K562 (cell line): ENCODE measurements at regions not wholly inside any gene's neighbourhood (a gene's known extent, or its start where the extent isn't known, plus 50 kb on each side); places are given as distances from the start of the nearest gene placed in this dataset.

ENCODE experiments used
- ATAC-seq: fragments of 200-7000 bp; cut with Tn5 transposase; 3 replicates; pipeline ENCODE4 v1.9.1; 2020; ENCODE audit warnings: moderate library complexity
- BruUV-seq: library from RNA; stranded (reverse); fragments of 400-500 nt; replicated peaks from 2 replicates; lab custom pipeline; 2021; lab: Mats Ljungman, UMichigan
- CTCF ChIA-PET: fragments of 300-600 bp; formaldehyde crosslinking; extraction: SDS; loops from one replicate; lab custom pipeline; 2021; ENCODE audit warnings: low intra/inter-chr PET ratio; lab: Yijun Ruan, JAX
- POLR2A ChIA-PET: fragments of 300-600, 350-650 bp; sonication (Branson Sonifier 250); formaldehyde crosslinking; extraction: SDS; loops from one replicate; lab custom pipeline; 2021; ENCODE audit warnings: antibody characterized with exemption, inconsistent platforms; lab: Yijun Ruan, JAX
- DNase-seq, 4 experiments: peaks; one replicate each; pipeline versions ENCODE4 v3.0.0 to v3.0.0-alpha.2; 2011 to 2018; ENCODE audit warnings: low spot score in 3 of 4, mixed read lengths in 3 of 4; ENCODE audit errors: extremely low read depth in 1 of 4
- FAIRE-seq: peaks from 2 replicates; lab custom pipeline; 2011; peaks lifted over from hg19 to GRCh38; lab: Jason Lieb, UNC
- H2AFZ ChIP-seq: 2 replicates; pipeline ENCODE4 v1.6.0; 2011; ENCODE audit warnings: low read depth, low read length, control low read depth, inconsistent platforms
- H3K27ac ChIP-seq: fragments of 200-600 bp; 3 replicates; pipeline ENCODE4 v1.8.0; 2011; ENCODE audit warnings: low read depth, mild to moderate bottlenecking, control low read depth, inconsistent platforms, low read length, moderate library complexity, mixed read lengths; ENCODE audit errors: extremely low read depth
- H3K27me3 ChIP-seq, 2 experiments: fragments of 300-600 bp in 1 of 2; 2 replicates in 1 of 2; 3 replicates in 1 of 2; pipeline versions ENCODE4 v1.6.0 to v1.8.0; 2011; ENCODE audit warnings: inconsistent platforms in 2 of 2, low read length in 2 of 2, mild to moderate bottlenecking in 1 of 2, mixed read lengths in 1 of 2, moderate library complexity in 1 of 2; ENCODE audit not compliant: control insufficient read depth in 2 of 2, insufficient read depth in 2 of 2
- H3K36me3 ChIP-seq: fragments of 300-600 bp; 3 replicates; pipeline ENCODE4 v1.8.0; 2011; ENCODE audit warnings: mild to moderate bottlenecking, low read length, inconsistent platforms; ENCODE audit not compliant: control insufficient read depth, insufficient read depth
- H3K4me1 ChIP-seq, 2 experiments: fragments of 200-600 bp in 1 of 2; replicated peaks in 1 of 2; 2 replicates in 1 of 2; 3 replicates in 1 of 2; pipeline versions ENCODE4 v1.5.1 to v1.8.0; 2011; ENCODE audit warnings: inconsistent platforms in 2 of 2, low read length in 2 of 2, mild to moderate bottlenecking in 1 of 2, mixed read lengths in 1 of 2, moderate library complexity in 1 of 2; ENCODE audit not compliant: control insufficient read depth in 2 of 2, insufficient read depth in 2 of 2
- H3K4me2 ChIP-seq: 2 replicates; pipeline ENCODE4 v1.6.1; 2011; ENCODE audit warnings: low read length, control low read depth, inconsistent platforms, mixed read lengths; ENCODE audit not compliant: insufficient read depth
- H3K4me3 ChIP-seq: fragments of 200-600 bp; sonication (generic), shearing (Covaris generic); 2 replicates; pipeline ENCODE4 v1.5.1; 2016; ENCODE audit warnings: control low read depth, inconsistent platforms
- H3K79me2 ChIP-seq: fragments of 200-600 bp; 3 replicates; pipeline ENCODE4 v1.8.0; 2011; ENCODE audit warnings: low read length, inconsistent platforms; ENCODE audit not compliant: control insufficient read depth, insufficient read depth
- H3K9ac ChIP-seq, 2 experiments: 2 replicates each; pipeline versions ENCODE4 v1.6.0 to v1.6.1; 2011; ENCODE audit warnings: low read depth in 2 of 2, low read length in 2 of 2, control low read depth in 1 of 2, inconsistent platforms in 1 of 2, mild to moderate bottlenecking in 1 of 2, mixed read lengths in 1 of 2; ENCODE audit not compliant: insufficient read depth in 1 of 2
- H3K9me1 ChIP-seq: one replicate; pipeline ENCODE4 v1.6.0; 2011; ENCODE audit warnings: inconsistent platforms, mild to moderate bottlenecking, low read length, moderate library complexity; ENCODE audit not compliant: control insufficient read depth, insufficient read depth
- H3K9me3 ChIP-seq: replicated peaks from 2 replicates; pipeline ENCODE4 v1.5.1; 2011; ENCODE audit warnings: low read depth, low read length, inconsistent platforms; ENCODE audit not compliant: control insufficient read depth, insufficient read depth
- H4K20me1 ChIP-seq: replicated peaks from 2 replicates; pipeline ENCODE4 v1.6.1; 2011; ENCODE audit warnings: low read length, inconsistent platforms, mixed read lengths; ENCODE audit not compliant: control insufficient read depth, insufficient read depth
- CTCF ChIP-seq, 3 experiments: IDR thresholded peaks in 2 of 3; conservative IDR thresholded peaks in 1 of 3; 2 replicates each; pipeline ENCODE4 v1.5.1; 2011 to 2012; ENCODE audit warnings: low read length in 3 of 3, mild to moderate bottlenecking in 3 of 3, control low read depth in 2 of 3, improper control_type of control experiment in 1 of 3, inconsistent platforms in 1 of 3, low read depth in 1 of 3, mixed read lengths in 1 of 3, moderate library complexity in 1 of 3; ENCODE audit not compliant: insufficient read depth in 2 of 3
- ESRRA ChIP-seq: fragments of 450-650 bp; IDR thresholded peaks from 2 replicates; pipeline ENCODE4 v1.6.1; 2014; ENCODE audit warnings: low read depth, mild to moderate bottlenecking, moderate library complexity, borderline replicate concordance
- GABPB2 ChIP-seq: fragments of 250-450 bp; sonication (Bioruptor Pico); conservative IDR thresholded peaks from 2 replicates; pipeline ENCODE4 v1.5.1; 2021; ENCODE audit warnings: mild to moderate bottlenecking
- HNRNPL ChIP-seq: fragments of 200-400 bp; formaldehyde crosslinking; IDR thresholded peaks from 2 replicates; pipeline ENCODE4 v1.6.1; 2017; ENCODE audit warnings: low read depth, mild to moderate bottlenecking, low read length
- MCM5 ChIP-seq: fragments of 450-650 bp; IDR thresholded peaks from 2 replicates; pipeline ENCODE4 v1.6.1; 2016; ENCODE audit warnings: low read depth
- MLX ChIP-seq, 2 experiments: fragments of 450-650 bp in 1 of 2; sonication (generic) in 1 of 2; formaldehyde crosslinking; conservative IDR thresholded peaks; 2 replicates each; pipeline versions ENCODE4 v1.4.0 to v1.8.1; 2020 to 2022; ENCODE audit warnings: mild to moderate bottlenecking in 1 of 2, missing genetic modification reagents in 1 of 2
- MTF1 ChIP-seq: fragments of 250-450 bp; sonication (Bioruptor Pico); IDR thresholded peaks from 2 replicates; pipeline ENCODE4 v1.9.0; 2021; ENCODE audit warnings: moderate library complexity, mild to moderate bottlenecking, inconsistent platforms, borderline replicate concordance
- RBM39 ChIP-seq: fragments of 200-400 bp; formaldehyde crosslinking; optimal IDR thresholded peaks from 2 replicates; pipeline ENCODE3; 2018; ENCODE audit warnings: low read depth, low read length
- STAG1 ChIP-seq: sonication (generic); formaldehyde crosslinking; IDR thresholded peaks from 2 replicates; pipeline ENCODE4 v1.5.0; 2020; ENCODE audit warnings: missing genetic modification reagents, borderline replicate concordance
- YBX1 ChIP-seq: fragments of 450-650 bp; IDR thresholded peaks from 2 replicates; pipeline ENCODE4 v1.7.1; 2016; ENCODE audit warnings: mild to moderate bottlenecking
- ZBTB12 ChIP-seq: fragments of 250-450 bp; sonication (Bioruptor Pico); IDR thresholded peaks from 2 replicates; pipeline ENCODE4 v1.4.0; 2020
- ZNF12 ChIP-seq: sonication (generic); formaldehyde crosslinking; IDR thresholded peaks from 2 replicates; pipeline ENCODE4 v1.4.0; 2020; ENCODE audit warnings: mild to moderate bottlenecking, missing genetic modification reagents
- ZNF263 ChIP-seq: sonication (generic); formaldehyde crosslinking; IDR thresholded peaks from 2 replicates; pipeline ENCODE4 v1.8.0; 2022; ENCODE audit warnings: mild to moderate bottlenecking, missing genetic modification reagents, borderline replicate concordance
- in situ Hi-C: fragments of 300-500 bp; cut with MboI; formaldehyde crosslinking; loops from 4 replicates; pipeline ENCODE4 v1.15.0; 2018; ENCODE audit warnings: inconsistent platforms, mixed read lengths
- intact Hi-C: fragments of 100-400 bp; cut with micrococcal nuclease; formaldehyde crosslinking; loops from 2 replicates; pipeline ENCODE4 v1.14.2; 2022

- in situ Hi-C loops (no loop called here), intact Hi-C loops (no loop called here)
- Histone ChIP-seq H3K4me3 (no peak overlapping the region), H3K9ac (no peak overlapping the region), H3K27me3 (no peaks in the 10 kb centered on the region), H3K9me3 (0 out of 2 replicates have a peak, but pooled peaks cover 3% of the 10 kb centered on the region), H3K36me3 (no peaks in the 10 kb centered on the region), H3K27ac (no peak overlapping the region), H3K79me2 (no peaks in the 10 kb centered on the region), H3K9me1 (no peaks in the 10 kb centered on the region), H4K20me1 (no peaks in the 10 kb centered on the region), H2AFZ (no peak overlapping the region), H3K4me1 (no peaks in the 10 kb centered on the region; a peak in 1 of 5 replicates), H3K4me2 (no peak overlapping the region)
- FAIRE-seq: peak; percentile 11
- ChIA-PET CTCF (no interaction called here), POLR2A (no interaction called here)
- BruUV-seq: no TSS peak
- TF ChIP-seq RBM39 (no peak), MTF1 (CRISPR knock-in tag) (no peak), CTCF (IDR thresholded peaks at IDR 0.05 in 2 of 3, conservative IDR thresholded peaks at IDR 0.05 in 1 of 3; ENCODE audit: insufficient read depth in 2 of 3, low read depth in 1 of 3, low read length in 3 of 3) (peak; percentile 9 to 37 (median 12); a peak in 2 of 6 replicates)
- no peak for ATAC-seq
- DNase-seq: peak; percentile 13 to 29 (median 21)
These were observed 228.5 kb upstream of the G2E3 start for GRCh38 chr14:30330445-30330844.

- no TSS peak for BruUV-seq
- in situ Hi-C loops (no loop called here), intact Hi-C loops (no loop called here)
- Histone ChIP-seq H3K4me1 (no peaks in the 10 kb centered on the region; a peak in 1 of 5 replicates), H3K4me2 (no peak overlapping the region), H4K20me1 (no peaks in the 10 kb centered on the region), H2AFZ (no peak overlapping the region), H3K9ac (no peak overlapping the region), H3K9me1 (no peaks in the 10 kb centered on the region), H3K36me3 (no peaks in the 10 kb centered on the region), H3K4me3 (no peak overlapping the region), H3K27ac (no peak overlapping the region), H3K79me2 (no peaks in the 10 kb centered on the region), H3K27me3 (no peaks in the 10 kb centered on the region)
- DNase-seq: no peak
- POLR2A ChIA-PET: no interaction called here
- no peak for ATAC-seq
- no peak for FAIRE-seq
- TF ChIP-seq MLX (CRISPR knock-in tag; conservative IDR thresholded peaks at IDR 0.05) (no peak), ESRRA (no peak), ZNF12 (CRISPR knock-in tag) (no peak), YBX1 (no peak), GABPB2 (CRISPR knock-in tag) (no peak), ZBTB12 (no peak), MCM5 (no peak), STAG1 (CRISPR knock-in tag) (no peak), HNRNPL (no peak), ZNF263 (CRISPR knock-in tag) (no peak)
- TF ChIP-seq, all 486 proteins: peak for 0
- CTCF ChIA-PET: no interaction called here
- 0 out of 2 replicates have a peak, but pooled peaks cover 3% of the 10 kb centered on the region for H3K9me3 ChIP-seq
These were observed 227.9 kb upstream of the G2E3 start for GRCh38 chr14:30331030-30331429.
